ENCODE measurements at regions not wholly inside any gene's neighbourhood (a gene's known extent, or its start where the extent isn't known, plus 50 kb on each side); places are given as distances from the start of the nearest gene placed in this dataset.

GRCh38 chr3:166606988-166607387 lies 769.8 kb upstream of the BCHE start:
- TF ChIP-seq CTCF (IDR thresholded peaks at IDR 0.05) (no peak), EZH2 (IDR thresholded peaks at IDR 0.05) (no peak)
